Stomach smooth muscle (tissue), 2 donors: ENCODE measurements at regions not wholly inside any gene's neighbourhood (a gene's known extent, or its start where the extent isn't known, plus 50 kb on each side); places are given as distances from the start of the nearest gene placed in this dataset.

Experiments
- H3K27ac ChIP-seq: one replicate; pipeline ENCODE4 v1.7.0; 2013; ENCODE audit warnings: mild to moderate bottlenecking, low read length, inconsistent platforms
- H3K27me3 ChIP-seq, 2 donors: one replicate each; pipeline ENCODE4 v1.7.0; 2013; ENCODE audit warnings: low read length in 2 of 2; ENCODE audit not compliant: insufficient read depth in 2 of 2, control insufficient read depth in 1 of 2
- H3K36me3 ChIP-seq, 2 donors: one replicate each; pipeline ENCODE4 v1.7.0; 2013; ENCODE audit warnings: low read length in 2 of 2; ENCODE audit not compliant: control insufficient read depth in 2 of 2, insufficient read depth in 2 of 2
- H3K4me1 ChIP-seq: one replicate; pipeline ENCODE4 v1.7.0; 2013; ENCODE audit warnings: low read length; ENCODE audit not compliant: control insufficient read depth, insufficient read depth
- H3K4me3 ChIP-seq, 2 donors: one replicate each; pipeline ENCODE4 v1.7.0; 2013; ENCODE audit warnings: low read length in 2 of 2
- H3K9ac ChIP-seq, 2 donors: one replicate each; pipeline ENCODE4 v1.7.0; 2013; ENCODE audit warnings: low read length in 2 of 2, mild to moderate bottlenecking in 1 of 2
- H3K9me3 ChIP-seq, 2 donors: one replicate each; pipeline ENCODE4 v1.7.0; 2013; ENCODE audit warnings: low read length in 2 of 2; ENCODE audit not compliant: control insufficient read depth in 2 of 2
- donor health status: healthy.
- donor health status: Pancreatic carcinoma.

- Histone ChIP-seq H3K36me3 (no peaks in the 10 kb centered on the region), H3K27ac (no peak overlapping the region), H3K4me1 (peaks cover 2% of the 10 kb centered on the region), H3K9me3 (peaks cover 2 to 3% of the 10 kb centered on the region in 2 donors), H3K9ac (no peak overlapping the region), H3K27me3 (peaks cover 26 to 27% of the 10 kb centered on the region in 2 donors), H3K4me3 (no peak overlapping the region)
These were observed 78.4 kb downstream of the TSPAN17 start for GRCh38 chr5:176725521-176726280.

GRCh38 chr5:176726746-176727527 lies 79.7 kb downstream of the TSPAN17 start:
- peaks cover 25 to 29% of the 10 kb centered on the region in 2 donors for H3K27me3 ChIP-seq
- no peak overlapping the region for H3K9ac ChIP-seq
- H3K4me3 ChIP-seq = no peak overlapping the region
- no peaks in the 10 kb centered on the region for H3K36me3 ChIP-seq
- peaks cover 2% of the 10 kb centered on the region for H3K4me1 ChIP-seq
- no peak overlapping the region for H3K27ac ChIP-seq
- H3K9me3 ChIP-seq = peaks cover 3 to 6% of the 10 kb centered on the region in 2 donors

- Histone ChIP-seq H3K27ac (no peak overlapping the region), H3K4me1 (peaks cover 2% of the 10 kb centered on the region), H3K27me3 (peaks cover 26 to 30% of the 10 kb centered on the region in 2 donors), H3K36me3 (no peaks in the 10 kb centered on the region), H3K9ac (no peak overlapping the region), H3K9me3 (peaks cover 3 to 6% of the 10 kb centered on the region in 2 donors), H3K4me3 (no peak overlapping the region)
These were observed 80.2 kb downstream of the TSPAN17 start for GRCh38 chr5:176727528-176727900.

- Histone ChIP-seq H3K9ac (no peak overlapping the region), H3K4me3 (no peak overlapping the region), H3K27me3 (peaks cover 27% of the 10 kb centered on the region in 2 donors), H3K4me1 (no peaks in the 10 kb centered on the region), H3K36me3 (no peaks in the 10 kb centered on the region), H3K9me3 (peaks cover 3 to 6% of the 10 kb centered on the region in 2 donors), H3K27ac (no peak overlapping the region)
These were observed 80.8 kb downstream of the TSPAN17 start for GRCh38 chr5:176727983-176728675.

GRCh38 chr5:176728831-176729251 lies 81.5 kb upstream of the UNC5A start:
- no peak overlapping the region for H3K27ac ChIP-seq
- H3K4me3 ChIP-seq = no peak overlapping the region
- H3K9ac ChIP-seq = no peak overlapping the region
- peaks cover 27 to 29% of the 10 kb centered on the region in 2 donors for H3K27me3 ChIP-seq
- no peaks in the 10 kb centered on the region for H3K4me1 ChIP-seq
- H3K36me3 ChIP-seq = no peaks in the 10 kb centered on the region
- H3K9me3 ChIP-seq = peaks cover 3 to 6% of the 10 kb centered on the region in 2 donors

- H3K27me3 ChIP-seq = peaks cover 24 to 33% of the 10 kb centered on the region in 2 donors
These were observed 79.4 kb upstream of the UNC5A start for GRCh38 chr5:176730815-176731475.

GRCh38 chr5:176731506-176732160 lies 78.7 kb upstream of the UNC5A start:
- no peak overlapping the region for H3K27ac ChIP-seq
- no peaks in the 10 kb centered on the region for H3K36me3 ChIP-seq
- H3K4me3 ChIP-seq = no peak overlapping the region
- no peak overlapping the region for H3K9ac ChIP-seq
- peaks cover 3 to 6% of the 10 kb centered on the region in 2 donors for H3K9me3 ChIP-seq
- H3K27me3 ChIP-seq = peaks cover 22 to 34% of the 10 kb centered on the region in 2 donors
- H3K4me1 ChIP-seq = no peaks in the 10 kb centered on the region

More at GRCh38 chr5:176730815-176731475, 79.4 kb upstream of the UNC5A start:
- H3K4me3 ChIP-seq = no peak overlapping the region
- H3K9me3 ChIP-seq = peaks cover 3 to 6% of the 10 kb centered on the region in 2 donors
- H3K4me1 ChIP-seq = no peaks in the 10 kb centered on the region
- H3K27ac ChIP-seq = no peak overlapping the region
- no peak overlapping the region for H3K9ac ChIP-seq
- H3K36me3 ChIP-seq = no peaks in the 10 kb centered on the region

GRCh38 chr5:176732306-176732705 lies 78.1 kb upstream of the UNC5A start:
- H3K9ac ChIP-seq = no peak overlapping the region
- H3K9me3 ChIP-seq = peaks cover 3 to 6% of the 10 kb centered on the region in 2 donors
- no peak overlapping the region for H3K27ac ChIP-seq
- H3K4me3 ChIP-seq = no peak overlapping the region
- no peaks in the 10 kb centered on the region for H3K36me3 ChIP-seq
- H3K4me1 ChIP-seq = no peaks in the 10 kb centered on the region
- peaks cover 28 to 31% of the 10 kb centered on the region in 2 donors for H3K27me3 ChIP-seq

GRCh38 chr5:176732736-176733405 lies 77.5 kb upstream of the UNC5A start:
- Histone ChIP-seq H3K9ac (no peak overlapping the region), H3K4me1 (no peaks in the 10 kb centered on the region), H3K27me3 (peaks cover 32 to 36% of the 10 kb centered on the region in 2 donors), H3K27ac (no peak overlapping the region), H3K36me3 (no peaks in the 10 kb centered on the region), H3K9me3 (peaks cover 3 to 6% of the 10 kb centered on the region in 2 donors), H3K4me3 (no peak overlapping the region)
